DOHH2 (cell line): ENCODE measurements at regions not wholly inside any gene's neighbourhood (a gene's known extent, or its start where the extent isn't known, plus 50 kb on each side); places are given as distances from the start of the nearest gene placed in this dataset.

Experiments
- H3F3A ChIP-seq: fragments of 200-600 bp; sonication (generic), shearing (Covaris generic); 2 replicates; pipeline ENCODE4 v1.6.0; 2016; ENCODE audit warnings: antibody characterized with exemption, mild to moderate bottlenecking; ENCODE audit not compliant: control insufficient read depth, insufficient read depth
- H3K27ac ChIP-seq: fragments of 200-600 bp; sonication (generic); 2 replicates; pipeline ENCODE4 v1.5.1; 2014; ENCODE audit warnings: low read depth, mild to moderate bottlenecking, low read length, moderate library complexity
- H3K27me3 ChIP-seq: fragments of 200-600 bp; sonication (generic); 2 replicates; pipeline ENCODE4 v1.6.1; 2014; ENCODE audit warnings: mild to moderate bottlenecking, low read length, mixed read lengths; ENCODE audit not compliant: control insufficient read depth
- H3K36me3 ChIP-seq: fragments of 200-600 bp; sonication (generic); 2 replicates; pipeline ENCODE4 v1.6.1; 2014; ENCODE audit warnings: mild to moderate bottlenecking, low read length, moderate library complexity, mixed read lengths; ENCODE audit not compliant: control insufficient read depth
- H3K4me1 ChIP-seq: fragments of 200-600 bp; sonication (generic); 2 replicates; pipeline ENCODE4 v1.6.1; 2014; ENCODE audit warnings: mild to moderate bottlenecking, low read length, mixed read lengths; ENCODE audit not compliant: control insufficient read depth
- H3K4me2 ChIP-seq: fragments of 200-600 bp; sonication (generic); 2 replicates; pipeline ENCODE4 v1.6.0; 2014; ENCODE audit warnings: mild to moderate bottlenecking, low read length, moderate library complexity
- H3K4me3 ChIP-seq: fragments of 200-600 bp; sonication (generic); 2 replicates; pipeline ENCODE4 v1.5.1; 2014; ENCODE audit warnings: mild to moderate bottlenecking, low read length, mixed read lengths
- H3K79me2 ChIP-seq: fragments of 200-600 bp; sonication (generic); 2 replicates; pipeline ENCODE4 v1.6.1; 2014; ENCODE audit warnings: mild to moderate bottlenecking, low read length, mixed read lengths; ENCODE audit not compliant: control insufficient read depth
- H3K9me2 ChIP-seq: fragments of 200-600 bp; sonication (generic); replicated peaks from 2 replicates; pipeline ENCODE4 v1.6.1; 2014; ENCODE audit warnings: mild to moderate bottlenecking, low read length, mixed read lengths; ENCODE audit not compliant: control insufficient read depth
- H3K9me3 ChIP-seq: fragments of 200-600 bp; sonication (generic); 2 replicates; pipeline ENCODE4 v1.6.1; 2014; ENCODE audit warnings: antibody characterized with exemption, low read length, mixed read lengths; ENCODE audit not compliant: control insufficient read depth, insufficient read depth
- H4K20me1 ChIP-seq: fragments of 200-600 bp; sonication (generic); 2 replicates; pipeline ENCODE4 v1.6.0; 2014; ENCODE audit warnings: low read depth, mild to moderate bottlenecking, antibody characterized with exemption, low read length, moderate library complexity; ENCODE audit not compliant: control insufficient read depth, insufficient read depth
- EZH2phosphoT487 ChIP-seq: fragments of 200-600 bp; sonication (generic); IDR thresholded peaks from 2 replicates; pipeline ENCODE4 v1.6.1; 2017; ENCODE audit warnings: borderline replicate concordance, mild to moderate bottlenecking, antibody characterized with exemption, low read length, moderate library complexity, mixed read lengths
- TF ChIP-seq, protein P1 (sequence below): fragments of 200-600 bp; sonication (generic); IDR thresholded peaks from one replicate; pipeline ENCODE4 v1.5.1; 2014; ENCODE audit warnings: antibody characterized with exemption, mild to moderate bottlenecking, low read depth, low read length; ENCODE audit not compliant: poor library complexity, severe bottlenecking

DNA sequence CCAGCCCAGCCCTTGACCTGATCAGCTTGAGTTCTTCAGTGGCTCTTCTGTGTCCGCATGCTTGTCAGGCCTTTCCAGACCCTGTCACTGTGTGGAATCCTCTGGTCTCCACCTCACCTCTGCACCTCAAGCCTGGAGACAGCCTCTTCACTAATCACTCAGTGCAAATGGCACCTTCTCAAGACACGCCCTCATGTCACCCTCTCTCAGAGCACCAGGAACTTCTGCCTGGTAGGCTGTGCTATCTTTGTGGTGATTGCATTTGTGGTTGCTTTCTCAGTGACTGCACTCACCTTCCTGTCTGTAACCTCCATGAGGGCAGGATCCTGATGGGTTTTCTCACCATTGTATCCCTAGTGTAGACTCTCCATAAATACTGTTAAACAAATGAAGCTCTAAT, 435.2 kb upstream of the CDH4 start:
- Histone ChIP-seq H3K9me2 (no peaks in the 10 kb centered on the region), H3K79me2 (no peaks in the 10 kb centered on the region), H3K27ac (no peak overlapping the region), H3K36me3 (no peaks in the 10 kb centered on the region), H3K4me1 (no peaks in the 10 kb centered on the region), H3K27me3 (no peaks in the 10 kb centered on the region), H4K20me1 (no peaks in the 10 kb centered on the region), H3K9me3 (no peaks in the 10 kb centered on the region), H3F3A (no peaks in the 10 kb centered on the region), H3K4me3 (no peak overlapping the region), H3K4me2 (no peak overlapping the region)
- TF ChIP-seq EZH2phosphoT487, result no peak
- TF ChIP-seq, protein P1, sequence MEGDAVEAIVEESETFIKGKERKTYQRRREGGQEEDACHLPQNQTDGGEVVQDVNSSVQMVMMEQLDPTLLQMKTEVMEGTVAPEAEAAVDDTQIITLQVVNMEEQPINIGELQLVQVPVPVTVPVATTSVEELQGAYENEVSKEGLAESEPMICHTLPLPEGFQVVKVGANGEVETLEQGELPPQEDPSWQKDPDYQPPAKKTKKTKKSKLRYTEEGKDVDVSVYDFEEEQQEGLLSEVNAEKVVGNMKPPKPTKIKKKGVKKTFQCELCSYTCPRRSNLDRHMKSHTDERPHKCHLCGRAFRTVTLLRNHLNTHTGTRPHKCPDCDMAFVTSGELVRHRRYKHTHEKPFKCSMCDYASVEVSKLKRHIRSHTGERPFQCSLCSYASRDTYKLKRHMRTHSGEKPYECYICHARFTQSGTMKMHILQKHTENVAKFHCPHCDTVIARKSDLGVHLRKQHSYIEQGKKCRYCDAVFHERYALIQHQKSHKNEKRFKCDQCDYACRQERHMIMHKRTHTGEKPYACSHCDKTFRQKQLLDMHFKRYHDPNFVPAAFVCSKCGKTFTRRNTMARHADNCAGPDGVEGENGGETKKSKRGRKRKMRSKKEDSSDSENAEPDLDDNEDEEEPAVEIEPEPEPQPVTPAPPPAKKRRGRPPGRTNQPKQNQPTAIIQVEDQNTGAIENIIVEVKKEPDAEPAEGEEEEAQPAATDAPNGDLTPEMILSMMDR, result no peak

DNA sequence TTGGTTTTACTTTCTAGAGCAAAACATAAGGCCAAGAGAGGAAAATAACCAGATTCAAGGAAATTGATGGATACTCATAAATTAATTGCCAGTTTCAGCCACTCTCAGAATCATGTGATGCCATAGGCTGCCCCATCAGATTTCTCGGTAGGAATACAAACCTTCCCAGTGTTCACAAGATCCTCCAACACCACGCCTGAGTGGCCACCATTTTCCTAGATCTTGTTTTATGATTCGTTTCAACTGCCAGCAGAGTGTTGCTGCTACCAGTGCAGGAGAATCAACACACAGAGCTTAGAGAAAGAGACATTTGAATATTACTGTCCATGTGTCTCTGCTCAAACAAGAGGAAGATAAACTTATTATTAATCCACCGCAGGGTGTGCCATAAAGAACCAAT, 434.2 kb upstream of the CDH4 start:
- no peaks in the 10 kb centered on the region for H3K27me3 ChIP-seq
- TF ChIP-seq EZH2phosphoT487, result no peak
- TF ChIP-seq, protein P1, result no peak
- no peak overlapping the region for H3K27ac ChIP-seq
- no peaks in the 10 kb centered on the region for H3K9me2 ChIP-seq
- H3K4me3 ChIP-seq, result no peak overlapping the region
- H3K4me1 ChIP-seq, result no peaks in the 10 kb centered on the region
- no peaks in the 10 kb centered on the region for H4K20me1 ChIP-seq
- no peaks in the 10 kb centered on the region for H3K79me2 ChIP-seq
- no peak overlapping the region for H3K4me2 ChIP-seq
- H3F3A ChIP-seq, result no peaks in the 10 kb centered on the region
- no peaks in the 10 kb centered on the region for H3K9me3 ChIP-seq
- H3K36me3 ChIP-seq, result no peaks in the 10 kb centered on the region

DNA sequence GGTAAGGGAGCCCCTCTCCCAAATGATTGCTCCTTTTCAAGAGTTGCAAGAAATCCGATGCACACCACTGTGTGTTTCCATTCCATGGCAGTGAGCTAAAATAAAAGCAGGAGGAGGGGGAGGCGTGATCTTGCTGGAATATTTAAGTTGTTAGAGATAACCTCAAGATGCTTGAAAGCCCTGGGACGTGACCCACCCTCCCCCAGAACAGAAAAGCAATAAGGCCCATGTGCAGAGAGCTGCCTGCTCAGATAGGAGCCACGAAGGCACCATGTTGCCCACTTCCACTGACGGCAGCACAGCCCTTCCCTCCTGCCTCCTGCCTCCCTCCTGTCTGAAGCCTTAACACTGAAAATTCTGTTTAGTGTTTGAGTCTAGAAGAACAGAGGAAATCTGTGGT, 432.6 kb upstream of the CDH4 start:
- no peak overlapping the region for H3K4me2 ChIP-seq
- H3K27me3 ChIP-seq, result no peaks in the 10 kb centered on the region
- H3K36me3 ChIP-seq, result no peaks in the 10 kb centered on the region

More for the DNA sequence above, 432.6 kb upstream of the CDH4 start:
- Histone ChIP-seq H4K20me1 (no peaks in the 10 kb centered on the region), H3K4me1 (no peaks in the 10 kb centered on the region), H3K9me3 (no peaks in the 10 kb centered on the region), H3K79me2 (no peaks in the 10 kb centered on the region), H3K27ac (no peak overlapping the region), H3K4me3 (no peak overlapping the region), H3K9me2 (no peaks in the 10 kb centered on the region), H3F3A (no peaks in the 10 kb centered on the region)
- TF ChIP-seq, protein P1, result no peak
- no peak for TF ChIP-seq EZH2phosphoT487
